GM12891 (cell line): ENCODE measurements at regions not wholly inside any gene's neighbourhood (a gene's known extent, or its start where the extent isn't known, plus 50 kb on each side); places are given as distances from the start of the nearest gene placed in this dataset.

Source experiments
- PAX5 ChIP-seq: IDR thresholded peaks from 2 replicates; pipeline ENCODE4 v1.6.1; 2011; ENCODE audit warnings: low read length, moderate library complexity, mild to moderate bottlenecking; ENCODE audit not compliant: insufficient read depth, severe bottlenecking
- POLR2A ChIP-seq: IDR thresholded peaks from 2 replicates; pipeline ENCODE4 v1.6.1; 2011; ENCODE audit warnings: low read depth, low read length, control low read depth
- POLR2AphosphoS5 ChIP-seq: IDR thresholded peaks from 2 replicates; pipeline ENCODE4 v1.6.1; 2011; ENCODE audit warnings: low read depth, low read length, control low read depth
- SPI1 ChIP-seq: IDR thresholded peaks from 2 replicates; pipeline ENCODE4 v1.6.1; 2011; ENCODE audit warnings: low read depth, low read length, control low read depth
- TAF1 ChIP-seq: IDR thresholded peaks from 2 replicates; pipeline ENCODE4 v1.6.1; 2011; ENCODE audit warnings: low read depth, low read length, control low read depth

- TF ChIP-seq TAF1 (no peak), POLR2AphosphoS5 (no peak), POLR2A (no peak), PAX5 (no peak), SPI1 (no peak)
Measured at GRCh38 chr11:25214535-25215176, 717.8 kb downstream of the LUZP2 start.
